ENCODE measurements at regions not wholly inside any gene's neighbourhood (a gene's known extent, or its start where the extent isn't known, plus 50 kb on each side); places are given as distances from the start of the nearest gene placed in this dataset.

- DNase-seq = no peak
These were observed 683.7 kb downstream of the POM121L12 start for GRCh38 chr7:53719122-53719521.

- DNase-seq = no peak
These were observed 705.5 kb downstream of the POM121L12 start for GRCh38 chr7:53740971-53741370.

DNA sequence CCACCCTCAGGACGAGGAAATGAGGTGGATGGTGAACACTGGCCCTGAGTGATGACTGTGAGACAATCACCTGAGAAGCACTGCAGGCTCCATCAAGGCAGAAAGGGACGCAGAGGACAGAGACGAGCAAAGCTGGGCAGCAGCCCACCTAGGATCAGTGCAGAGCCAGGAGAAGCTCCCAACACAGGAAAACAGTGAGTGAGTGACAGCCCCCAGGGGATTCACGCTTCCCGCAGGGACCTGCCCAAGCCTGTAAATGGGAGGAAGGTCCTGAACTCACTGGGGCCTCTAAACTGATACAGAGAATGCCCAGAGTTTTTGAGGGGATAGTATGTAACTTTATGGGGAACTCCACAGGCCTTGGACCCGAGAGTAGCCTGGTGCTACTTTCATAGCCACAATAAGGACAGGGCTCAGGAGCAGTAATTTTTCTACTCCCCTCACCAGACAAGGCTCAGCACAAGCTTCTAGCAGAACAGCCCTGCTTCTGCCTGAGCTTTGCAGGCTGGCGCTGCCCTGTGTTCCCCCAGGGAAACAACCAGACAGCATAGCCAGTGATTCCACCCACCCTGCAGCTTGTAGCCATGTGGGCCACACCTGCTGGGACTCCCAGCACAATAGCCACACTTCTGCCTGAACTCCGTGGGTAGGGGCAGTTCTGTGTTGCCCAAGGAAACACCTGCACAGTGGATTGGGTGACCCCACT is 708.4 kb downstream of the POM121L12 start:
- DNase-seq = no peak

DNA sequence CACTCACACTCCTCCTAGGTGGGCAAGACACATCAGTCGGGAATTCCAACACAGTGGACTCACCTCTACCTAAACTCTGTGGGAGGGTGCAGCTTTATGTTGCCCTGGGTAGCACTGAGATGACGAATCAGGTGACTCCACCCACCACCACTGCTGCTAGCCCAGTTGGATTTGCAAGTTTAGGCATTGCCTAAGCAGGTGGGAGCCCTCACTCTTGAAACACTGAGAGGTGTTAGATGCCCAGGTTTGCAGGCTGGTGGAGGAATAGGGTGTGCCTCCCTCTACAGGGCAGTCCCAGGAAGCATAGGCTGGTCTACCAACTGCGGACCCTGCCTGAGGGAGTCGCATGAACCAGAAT is 708.9 kb downstream of the POM121L12 start:
- DNase-seq = no peak

GRCh38 chr7:53756946-53757345 is 721.5 kb downstream of the POM121L12 start:
- DNase-seq = no peak

DNA sequence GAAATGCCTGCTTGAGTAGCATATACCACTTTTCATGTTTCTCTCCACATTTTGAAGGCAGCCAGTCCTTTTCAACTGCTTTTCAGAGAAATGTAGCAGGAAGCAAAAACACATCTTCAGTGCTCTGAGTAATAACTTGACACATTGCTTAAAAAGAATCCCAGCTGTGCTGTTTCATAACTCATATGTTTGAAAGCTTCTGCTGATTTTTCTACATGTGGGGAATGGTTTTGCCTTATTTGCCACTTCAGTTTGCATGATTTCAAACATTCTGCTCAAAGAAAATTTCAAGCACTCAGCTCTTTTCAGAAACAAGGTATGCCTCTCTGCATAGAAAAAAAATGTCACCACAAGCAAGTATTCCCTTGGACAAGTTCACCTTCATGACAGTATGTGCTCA is 732.8 kb downstream of the POM121L12 start:
- DNase-seq = no peak

GRCh38 chr7:53771701-53772100 is 736.3 kb downstream of the POM121L12 start:
- DNase-seq = no peak

DNA sequence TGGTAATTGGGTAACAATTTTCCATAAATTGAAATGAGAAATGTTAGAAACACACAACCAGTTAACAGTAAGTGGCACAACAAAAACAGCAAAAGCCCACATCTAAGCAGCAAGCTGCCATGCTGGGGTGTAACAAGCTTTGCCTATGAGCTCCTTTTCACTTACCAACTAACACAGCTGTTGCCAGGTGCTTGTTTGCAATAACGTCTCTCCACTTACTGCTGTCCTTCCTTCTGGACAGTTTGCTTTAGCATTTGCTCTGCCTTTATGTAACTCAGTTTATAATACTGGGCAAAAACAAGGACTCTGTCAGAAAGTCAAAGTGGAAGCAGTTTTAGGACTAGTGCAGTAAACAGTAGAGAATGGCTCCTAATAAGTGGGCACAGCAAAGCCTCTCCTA is 740.9 kb downstream of the POM121L12 start:
- DNase-seq = no peak

DNA sequence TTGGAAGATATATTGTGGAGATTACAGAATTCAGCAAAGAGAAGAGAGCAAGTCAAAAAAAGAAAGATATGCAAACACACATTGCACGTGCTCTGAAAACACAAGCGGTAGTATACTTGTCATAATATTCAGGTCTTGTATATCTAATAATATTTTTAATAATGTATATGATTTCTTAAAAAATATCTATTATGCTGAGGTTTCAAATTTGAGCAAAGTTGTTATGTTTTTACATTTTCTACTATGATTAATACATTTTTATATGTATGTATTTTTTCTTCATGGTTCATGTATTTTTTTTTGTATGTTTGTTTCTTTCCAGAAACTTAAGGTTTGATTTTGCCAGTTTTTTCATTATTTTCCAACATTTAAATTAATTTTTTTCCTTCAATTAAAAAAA is 752.4 kb upstream of the VSTM2A start:
- no peak for DNase-seq

- DNase-seq = no peak
These were observed 747.4 kb upstream of the VSTM2A start for GRCh38 chr7:53794816-53795215.

- no peak for DNase-seq
These were observed 741.4 kb upstream of the VSTM2A start for GRCh38 chr7:53800746-53801145.

GRCh38 chr7:53806119-53806518 is 736.1 kb upstream of the VSTM2A start:
- DNase-seq = no peak

DNA sequence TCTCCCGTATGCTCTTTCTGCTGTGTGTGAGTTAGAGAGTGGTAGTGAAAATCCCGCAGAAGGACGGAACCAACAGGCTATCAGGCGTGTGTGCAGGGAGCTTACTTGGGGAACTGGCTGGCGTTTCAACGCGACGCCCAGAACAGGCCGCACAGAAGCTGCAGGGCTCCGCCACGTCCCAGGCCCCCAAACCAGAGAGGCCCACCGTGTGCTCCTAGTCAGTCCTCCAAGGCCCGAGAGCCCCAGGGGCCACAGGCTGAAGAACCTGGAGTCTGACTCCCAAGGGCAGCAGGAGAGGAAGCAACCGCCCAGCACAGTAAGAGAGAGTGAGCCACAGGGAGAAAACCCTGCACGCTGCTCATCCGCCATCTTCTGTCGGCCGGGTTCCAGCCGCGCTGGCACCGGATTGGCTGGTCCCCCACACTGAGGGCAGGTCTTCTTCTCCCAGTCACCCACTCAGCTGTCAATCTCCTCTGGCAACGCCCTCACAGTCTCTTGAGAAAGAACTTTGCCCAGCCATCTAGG is 730.6 kb upstream of the VSTM2A start:
- DNase-seq = no peak

GRCh38 chr7:53812135-53812534 is 730.0 kb upstream of the VSTM2A start:
- DNase-seq = no peak

DNA sequence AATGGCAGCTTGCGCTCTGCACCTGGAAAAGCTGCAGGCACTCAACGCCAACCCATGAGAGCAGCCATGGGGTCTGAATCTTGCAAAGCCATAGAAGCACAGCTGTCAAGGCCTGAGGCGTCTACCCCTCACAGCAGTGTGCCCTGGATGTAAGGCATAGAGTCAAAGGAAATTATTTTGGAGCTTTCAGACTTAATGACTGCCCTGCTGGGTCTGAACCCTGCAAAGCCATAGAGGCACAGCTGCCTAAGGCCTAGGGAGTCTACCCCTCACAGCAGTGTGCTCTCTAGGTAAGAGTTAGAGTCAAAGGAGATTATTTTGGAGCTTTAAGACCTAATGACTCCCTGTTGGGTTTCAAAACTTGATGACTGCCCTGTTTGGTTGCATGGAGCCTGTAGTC is 706.9 kb upstream of the VSTM2A start:
- DNase-seq = no peak

GRCh38 chr7:53877688-53878087 is 664.5 kb upstream of the VSTM2A start:
- DNase-seq = no peak

- no peak for DNase-seq
These were observed 641.2 kb upstream of the VSTM2A start for GRCh38 chr7:53900856-53901528.

DNA sequence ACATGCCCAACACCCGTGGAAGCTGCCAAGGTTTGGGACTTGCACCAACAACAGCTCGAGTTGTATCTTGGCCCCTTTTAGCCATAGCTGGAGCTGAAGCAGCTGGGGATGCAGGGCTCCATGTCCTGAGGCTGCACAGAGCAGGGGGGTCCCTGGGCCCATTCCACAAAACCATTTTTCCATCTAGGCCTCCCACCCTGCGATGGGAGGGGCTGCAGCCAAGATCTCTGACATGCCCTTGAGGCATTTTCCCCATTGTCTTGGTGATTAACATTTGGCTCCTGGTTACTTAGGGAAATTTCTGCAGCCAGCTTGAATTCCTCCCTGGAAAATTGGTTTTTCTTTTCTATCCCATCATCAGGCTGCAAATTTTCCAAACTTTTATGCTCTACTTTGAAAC is 637.8 kb upstream of the VSTM2A start:
- DNase-seq = no peak

DNA sequence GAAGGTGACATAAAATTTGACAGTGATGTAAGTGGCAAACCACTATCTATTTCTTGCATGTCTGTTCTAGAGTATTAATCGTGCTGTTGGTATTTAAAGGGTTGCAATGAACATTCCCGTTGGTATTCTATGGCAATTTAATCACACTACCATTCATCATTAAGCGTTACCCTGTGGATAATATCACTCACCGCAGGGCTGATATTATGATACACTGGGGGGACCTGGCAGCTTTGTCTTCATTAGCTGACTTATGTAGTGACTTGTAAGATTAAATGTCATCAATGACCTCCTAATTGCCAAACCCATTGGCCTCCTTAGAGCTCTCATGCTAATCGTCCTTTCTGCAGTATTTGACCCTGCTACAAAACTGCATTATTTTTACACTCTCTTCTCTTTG is 624.5 kb upstream of the VSTM2A start:
- no peak for DNase-seq

DNA sequence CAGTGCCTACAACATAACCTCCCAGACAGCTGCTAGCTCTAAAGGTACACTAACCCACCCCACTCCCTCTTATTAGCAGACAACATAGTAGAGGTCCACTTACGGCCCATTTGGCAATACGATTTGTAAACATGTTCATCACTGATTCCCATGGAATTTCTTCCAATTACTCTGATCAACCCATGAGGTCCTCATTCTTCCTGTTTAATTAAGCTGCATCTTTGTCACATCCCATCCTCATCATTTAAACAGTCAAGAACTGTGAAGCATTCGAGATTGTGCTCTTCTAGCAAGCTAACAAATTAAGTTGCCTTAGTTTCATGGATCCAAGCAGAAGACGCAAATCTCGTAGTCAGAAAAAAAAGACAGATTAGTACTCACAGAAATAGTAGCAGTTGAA is 622.2 kb upstream of the VSTM2A start:
- no peak for DNase-seq

GRCh38 chr7:53940483-53940882 is 601.7 kb upstream of the VSTM2A start:
- no peak for DNase-seq

GRCh38 chr7:53947732-53948131 is 594.4 kb upstream of the VSTM2A start:
- DNase-seq = no peak

DNA sequence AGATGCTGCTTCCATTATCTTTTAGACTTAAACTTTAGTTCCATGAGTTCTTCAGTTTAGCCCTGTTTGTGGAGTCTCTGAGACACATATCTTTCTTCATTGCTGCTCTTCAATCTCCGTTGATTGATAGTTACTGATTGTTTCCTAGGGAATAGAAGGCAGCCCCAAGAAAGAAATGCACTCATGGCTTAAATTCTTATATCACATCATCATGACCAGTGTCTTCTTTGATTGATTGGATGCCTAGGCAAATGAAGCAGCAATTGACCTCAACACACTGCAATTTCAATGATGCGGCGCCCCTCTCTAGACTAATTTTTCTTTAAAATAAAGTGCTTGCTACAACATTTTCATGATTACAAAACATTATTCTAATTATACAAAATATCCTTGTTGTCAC is 576.5 kb upstream of the VSTM2A start:
- DNase-seq = no peak

DNA sequence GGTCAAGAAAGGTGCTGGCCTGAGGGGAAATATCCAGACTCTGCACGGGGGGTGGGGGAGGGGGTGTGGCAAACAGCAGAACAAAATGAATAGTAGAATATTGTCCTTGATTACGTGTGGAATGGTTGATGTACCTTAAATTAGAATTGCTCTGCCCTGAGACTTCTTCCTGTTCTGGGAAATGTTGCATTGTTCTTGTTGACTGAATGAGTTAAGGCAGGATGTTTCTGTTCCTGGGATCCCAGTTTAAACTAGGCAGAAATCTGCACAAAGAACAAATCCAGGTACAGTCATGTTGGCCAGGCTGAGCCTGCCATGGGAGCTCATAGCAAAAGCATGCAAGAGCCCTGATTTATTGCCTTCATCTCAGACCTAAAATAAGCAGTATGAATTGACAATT is 558.7 kb upstream of the VSTM2A start:
- no peak for DNase-seq

- peak; percentile 3 for DNase-seq
These were observed 557.4 kb upstream of the VSTM2A start for GRCh38 chr7:53984776-53985175.
